Nephron (organoid): ENCODE measurements at regions not wholly inside any gene's neighbourhood (a gene's known extent, or its start where the extent isn't known, plus 50 kb on each side); places are given as distances from the start of the nearest gene placed in this dataset.

ENCODE experiments used
- H3K27ac Mint-ChIP-seq, 3 experiments: 2 replicates each; pipeline ENCODE4 v1.8.0; 2020; ENCODE audit warnings: mixed read lengths in 3 of 3, mild to moderate bottlenecking in 2 of 3, moderate library complexity in 1 of 3
- H3K27me3 Mint-ChIP-seq: 2 replicates; pipeline ENCODE4 v1.8.0; 2021; ENCODE audit warnings: low read depth, mild to moderate bottlenecking, moderate library complexity, mixed read lengths
- H3K36me3 Mint-ChIP-seq: 2 replicates; pipeline ENCODE4 v1.8.0; 2020; ENCODE audit warnings: low read depth, mixed read lengths
- H3K4me1 Mint-ChIP-seq: 2 replicates; pipeline ENCODE4 v1.8.0; 2020; ENCODE audit warnings: mixed read lengths
- H3K4me3 Mint-ChIP-seq, 3 experiments: 2 replicates each; pipeline ENCODE4 v1.8.0; 2020; ENCODE audit warnings: mild to moderate bottlenecking in 3 of 3, mixed read lengths in 3 of 3, moderate library complexity in 2 of 3
- H3K9me3 Mint-ChIP-seq: 2 replicates; pipeline ENCODE4 v1.8.0; 2020; ENCODE audit warnings: mixed read lengths
- CTCF ChIP-seq, 3 experiments: fragments of 200-600 bp; sonication (generic); IDR thresholded peaks; one replicate each; pipeline ENCODE4 v1.5.0; 2021; ENCODE audit warnings: antibody characterized with exemption in 3 of 3; ENCODE audit not compliant: unreplicated experiment in 3 of 3

DNA sequence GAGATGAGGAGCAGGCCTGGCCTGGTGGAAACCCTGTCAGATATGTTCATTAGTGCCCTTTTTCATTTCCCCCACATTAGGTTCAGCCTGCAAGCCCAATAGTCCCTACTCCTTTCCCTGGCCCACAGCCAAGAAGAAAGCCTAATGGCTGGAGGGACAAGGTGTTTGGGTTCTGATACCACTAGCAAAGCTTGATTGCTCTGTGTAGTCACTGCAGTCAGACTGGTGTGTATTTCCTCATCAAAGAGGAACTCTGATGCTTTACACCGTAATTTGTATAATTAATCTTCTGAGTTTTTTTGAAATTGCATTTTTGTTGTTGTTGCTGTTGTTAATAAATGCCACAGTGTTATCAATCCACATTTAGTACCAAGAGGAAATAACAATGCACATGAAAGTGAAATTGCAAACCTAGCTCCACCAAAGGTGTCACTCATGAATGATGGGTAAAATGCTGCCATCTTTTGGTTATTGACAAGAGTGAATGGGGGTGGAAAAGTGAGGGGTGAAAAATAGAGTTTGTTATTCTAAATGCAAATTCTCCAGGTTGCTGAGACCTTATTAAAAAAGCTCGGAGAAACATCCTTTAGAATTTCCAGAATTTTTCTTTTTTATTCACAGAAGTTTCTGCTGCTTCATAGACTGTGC is 320.2 kb upstream of the POU3F2 start:
- H3K4me1 Mint-ChIP-seq: peaks cover 4% of the 10 kb centered on the region
- H3K27me3 Mint-ChIP-seq: peaks cover 4% of the 10 kb centered on the region
- H3K9me3 Mint-ChIP-seq: no peaks in the 10 kb centered on the region
- H3K27ac Mint-ChIP-seq: no peak overlapping the region
- H3K36me3 Mint-ChIP-seq: no peaks in the 10 kb centered on the region
- H3K4me3 Mint-ChIP-seq: no peak overlapping the region
- TF ChIP-seq CTCF (IDR thresholded peaks at IDR 0.05; ENCODE audit: unreplicated experiment in 3 of 3): peak in 1 of 3 experiments; percentile 12

GRCh38 chr6:98514796-98515195 is 319.6 kb upstream of the POU3F2 start:
- H3K36me3 Mint-ChIP-seq: no peaks in the 10 kb centered on the region
- H3K9me3 Mint-ChIP-seq: no peaks in the 10 kb centered on the region
- H3K27me3 Mint-ChIP-seq: peaks cover 4% of the 10 kb centered on the region
- no peak overlapping the region for H3K4me3 Mint-ChIP-seq
- H3K4me1 Mint-ChIP-seq: peaks cover 4% of the 10 kb centered on the region
- H3K27ac Mint-ChIP-seq: no peak overlapping the region
- no peak for TF ChIP-seq CTCF (IDR thresholded peaks at IDR 0.05; ENCODE audit: unreplicated experiment in 3 of 3)

- H3K4me3 Mint-ChIP-seq: no peak overlapping the region
- no peak overlapping the region for H3K27ac Mint-ChIP-seq
- peaks cover 4% of the 10 kb centered on the region for H3K4me1 Mint-ChIP-seq
- no peak for TF ChIP-seq CTCF (IDR thresholded peaks at IDR 0.05; ENCODE audit: unreplicated experiment in 3 of 3)
- H3K9me3 Mint-ChIP-seq: peaks cover 4% of the 10 kb centered on the region
- peaks cover 4% of the 10 kb centered on the region for H3K27me3 Mint-ChIP-seq
- peaks cover 4% of the 10 kb centered on the region for H3K36me3 Mint-ChIP-seq
Measured at GRCh38 chr6:98516206-98516605, 318.2 kb upstream of the POU3F2 start.

GRCh38 chr6:98516866-98517265 is 317.5 kb upstream of the POU3F2 start:
- H3K27me3 Mint-ChIP-seq: peaks cover 4% of the 10 kb centered on the region
- peaks cover 4% of the 10 kb centered on the region for H3K4me1 Mint-ChIP-seq

GRCh38 chr6:98525860-98526259 is 308.5 kb upstream of the POU3F2 start:
- H3K4me3 Mint-ChIP-seq: no peak overlapping the region
- H3K27me3 Mint-ChIP-seq: peaks cover 7% of the 10 kb centered on the region
- H3K27ac Mint-ChIP-seq: no peak overlapping the region
- H3K9me3 Mint-ChIP-seq: peaks cover 12% of the 10 kb centered on the region
- peaks cover 9% of the 10 kb centered on the region for H3K36me3 Mint-ChIP-seq
- H3K4me1 Mint-ChIP-seq: no peaks in the 10 kb centered on the region
- no peak for TF ChIP-seq CTCF (IDR thresholded peaks at IDR 0.05; ENCODE audit: unreplicated experiment in 3 of 3)

More at GRCh38 chr6:98516866-98517265, 317.5 kb upstream of the POU3F2 start:
- no peak for TF ChIP-seq CTCF (IDR thresholded peaks at IDR 0.05; ENCODE audit: unreplicated experiment in 3 of 3)
- Mint-ChIP-seq H3K27ac (no peak overlapping the region), H3K4me3 (no peak overlapping the region), H3K36me3 (peaks cover 5% of the 10 kb centered on the region), H3K9me3 (peaks cover 5% of the 10 kb centered on the region)

DNA sequence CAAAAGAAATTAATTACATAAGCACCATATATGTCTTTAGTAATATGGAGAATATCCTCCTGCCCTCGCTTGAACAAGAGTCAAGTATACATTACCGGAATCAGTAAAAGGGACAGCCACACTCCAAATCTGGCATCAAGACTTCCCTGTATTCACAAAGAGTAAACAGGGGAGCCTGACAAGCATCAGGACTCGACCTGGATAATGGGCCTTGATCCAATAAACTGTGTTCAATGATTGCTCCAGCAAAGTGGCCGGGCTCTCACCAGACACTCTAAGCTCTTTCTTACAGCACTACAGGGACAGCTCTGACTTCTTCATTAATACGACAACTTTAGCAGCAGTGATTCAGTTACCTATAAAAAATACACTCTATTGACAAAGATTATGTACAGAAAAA is 307.9 kb upstream of the POU3F2 start:
- no peak overlapping the region for H3K4me3 Mint-ChIP-seq
- H3K4me1 Mint-ChIP-seq: no peaks in the 10 kb centered on the region
- peaks cover 7% of the 10 kb centered on the region for H3K27me3 Mint-ChIP-seq
- no peak for TF ChIP-seq CTCF (IDR thresholded peaks at IDR 0.05; ENCODE audit: unreplicated experiment in 3 of 3)
- H3K27ac Mint-ChIP-seq: no peak overlapping the region
- peaks cover 4% of the 10 kb centered on the region for H3K36me3 Mint-ChIP-seq
- H3K9me3 Mint-ChIP-seq: peaks cover 7% of the 10 kb centered on the region
